CD4-positive, alpha-beta T cell treated with Interleukin-4 for 4 hours (primary cell): ENCODE measurements at regions not wholly inside any gene's neighbourhood (a gene's known extent, or its start where the extent isn't known, plus 50 kb on each side); places are given as distances from the start of the nearest gene placed in this dataset.
"Not testable (repeated sequence)": the region's sequence is repeated elsewhere in the genome, so short reads cannot be mapped to it uniquely, and the experiment has no call there.

ENCODE experiments used
- DNase-seq: peaks from one replicate; pipeline ENCODE4 v3.0.0-alpha.2; 2020

DNA sequence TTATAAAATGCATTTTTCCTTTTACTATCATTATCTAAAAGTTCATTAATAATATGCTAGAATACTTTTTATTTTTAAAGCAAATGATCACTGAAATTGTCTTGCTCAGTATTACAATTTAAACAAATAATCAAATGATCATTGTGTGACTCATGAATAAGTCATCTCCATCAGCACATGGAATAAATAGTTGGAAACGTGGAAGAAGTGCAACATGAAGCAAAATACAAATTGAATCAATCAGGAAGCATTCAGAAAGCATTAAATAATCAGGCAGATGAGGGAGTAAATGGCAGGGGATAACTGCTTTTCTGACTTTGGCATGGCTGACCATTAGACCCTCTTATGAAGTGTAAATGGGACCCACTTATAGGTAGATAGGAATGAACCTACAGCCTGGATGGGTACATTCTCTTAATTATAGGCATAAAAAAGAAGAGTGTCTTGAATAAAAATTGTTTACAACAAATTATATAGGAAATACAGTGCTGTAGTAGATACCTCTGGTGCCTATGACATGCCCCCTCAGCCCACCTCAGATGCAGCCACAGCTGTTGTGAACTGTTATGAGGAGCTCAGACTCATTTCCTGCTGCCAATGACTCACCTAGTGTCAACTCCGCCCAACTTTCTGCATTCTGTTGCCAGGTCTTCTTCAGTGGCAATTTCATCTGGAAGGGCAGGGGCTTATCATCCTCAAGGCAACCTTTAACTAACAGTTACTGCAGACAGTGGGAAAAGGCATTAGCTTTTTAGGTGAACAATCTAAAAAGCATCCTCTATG is 936.0 kb downstream of the TRIB2 start:
- no peak for DNase-seq

DNA sequence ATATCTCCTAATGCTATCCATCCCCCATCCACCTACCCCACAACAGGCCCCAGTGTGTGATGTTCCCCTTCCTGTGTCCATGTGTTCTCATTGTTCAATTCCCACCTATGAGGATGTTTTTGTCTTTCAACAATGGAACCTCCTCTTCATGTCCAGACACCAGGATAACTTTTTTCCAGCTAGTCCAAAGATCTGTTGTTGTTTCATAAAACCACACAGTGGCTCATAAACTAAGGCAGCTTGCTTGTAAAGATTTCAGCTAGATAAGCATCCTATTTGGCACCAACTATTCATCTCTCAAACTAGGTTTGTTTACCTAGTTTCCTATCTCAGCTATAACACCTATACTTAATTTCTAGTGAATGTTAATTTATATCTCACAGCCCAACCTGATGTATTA is 937.7 kb downstream of the TRIB2 start:
- no peak for DNase-seq

DNA sequence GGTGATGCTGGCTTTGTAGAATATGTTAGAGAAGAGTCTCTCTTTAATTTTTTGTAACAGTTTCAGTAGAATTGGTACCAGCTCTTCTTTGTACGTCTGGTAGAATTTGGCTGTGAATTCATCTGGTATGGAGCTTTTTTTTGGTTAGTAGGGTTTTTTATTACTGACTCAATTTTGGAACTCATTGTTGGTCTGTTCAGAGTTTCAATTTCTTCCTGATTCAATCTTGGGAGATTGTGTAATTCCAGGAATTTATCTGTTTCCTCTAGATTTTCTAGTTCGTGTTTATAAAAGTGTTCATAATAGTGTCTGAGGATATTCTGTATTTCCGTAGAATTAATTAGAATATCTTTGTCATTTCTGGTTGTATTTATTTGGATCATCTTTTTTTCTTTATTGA is 943.5 kb downstream of the TRIB2 start:
- no peak for DNase-seq

DNA sequence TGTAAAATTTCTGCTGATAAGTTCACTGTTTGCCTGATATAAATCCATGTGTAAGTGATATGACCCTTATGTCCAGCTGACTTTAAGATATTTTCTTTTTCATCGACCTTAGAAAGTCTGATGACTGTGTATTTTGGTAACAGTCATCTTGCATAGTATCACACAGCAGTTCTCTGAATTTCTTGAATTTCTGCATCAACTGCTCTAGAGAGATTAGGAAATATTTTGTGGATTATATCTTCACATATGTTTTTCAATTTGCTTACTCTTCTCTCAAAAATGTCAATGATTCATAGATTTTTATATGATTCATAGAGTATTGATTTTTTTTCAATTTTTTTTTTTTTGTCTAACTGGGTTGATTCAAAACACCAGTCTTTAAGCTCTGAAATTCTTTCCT is 945.3 kb downstream of the TRIB2 start:
- no peak for DNase-seq

DNA sequence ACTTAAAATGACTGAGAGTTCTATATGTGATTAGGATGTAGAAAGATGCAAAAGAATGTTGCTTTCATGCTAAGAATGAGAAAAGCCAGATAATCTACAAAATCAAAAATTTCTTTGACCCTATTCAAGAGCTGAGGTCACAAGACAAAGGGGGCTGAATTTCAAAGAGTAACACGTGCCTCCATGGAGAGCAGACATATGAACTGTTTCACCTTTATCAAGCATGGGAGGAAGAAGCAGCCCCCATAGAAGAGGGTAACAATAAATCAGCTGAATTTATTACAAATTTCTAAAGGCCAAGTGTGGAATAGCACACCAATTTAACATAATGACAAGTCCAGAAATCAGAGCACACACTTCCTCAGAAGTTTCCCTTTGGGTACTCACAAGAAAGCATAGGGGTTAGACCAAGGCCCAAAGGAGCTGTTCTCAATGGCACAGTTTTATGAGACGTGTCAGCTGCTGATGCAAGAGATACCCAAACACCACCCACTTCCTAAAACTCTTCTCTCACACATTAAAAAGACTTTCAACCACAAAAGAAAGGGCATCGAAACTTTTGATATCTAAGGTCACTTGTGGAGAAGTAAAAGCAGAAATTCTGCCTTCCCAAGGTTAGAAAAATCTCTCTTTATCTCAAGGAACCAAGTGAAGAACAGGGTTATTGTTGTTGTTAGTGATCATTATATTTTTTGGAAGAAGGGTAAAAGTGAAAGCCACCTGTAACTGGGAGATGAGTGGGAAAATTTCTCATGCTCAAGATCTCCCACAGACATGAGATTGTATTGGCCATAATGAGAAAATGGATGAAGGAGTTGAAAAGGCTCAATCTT is 950.1 kb downstream of the TRIB2 start:
- DNase-seq, result no peak

DNA sequence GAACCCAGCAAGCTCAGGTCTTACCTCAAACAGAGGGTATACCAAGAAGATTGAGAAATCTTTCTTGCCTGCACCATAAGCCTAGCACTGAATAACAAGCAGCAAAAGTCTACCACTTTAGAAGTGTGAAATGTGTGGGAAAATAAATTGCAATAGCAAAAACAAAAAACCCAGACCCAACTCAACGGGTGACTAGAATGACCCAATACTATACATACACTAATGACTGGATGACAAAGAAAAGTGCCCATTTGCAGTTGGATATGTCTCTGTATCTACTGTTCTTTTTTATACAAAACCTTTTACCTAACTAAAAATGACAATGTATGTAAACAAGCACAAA is 950.6 kb downstream of the TRIB2 start:
- DNase-seq, result no peak

DNA sequence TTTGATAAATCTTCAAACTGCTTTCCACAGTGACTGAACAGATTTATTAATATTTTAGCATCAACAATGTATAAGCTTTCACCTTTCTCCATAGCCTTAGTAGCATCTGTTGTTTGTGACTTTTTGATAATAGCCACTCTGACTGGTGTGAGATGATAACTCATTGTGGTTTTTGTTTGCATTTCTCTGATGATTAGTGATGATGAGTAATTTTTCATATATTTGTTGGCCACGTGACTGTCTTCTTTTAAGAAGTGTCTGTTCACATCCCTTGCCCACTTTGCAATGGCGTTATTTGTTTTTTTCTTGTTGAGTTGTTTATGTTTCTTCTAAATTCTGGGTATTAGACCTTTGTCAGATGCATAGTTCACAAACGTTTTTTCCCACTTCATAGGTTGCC is 952.9 kb downstream of the TRIB2 start:
- DNase-seq, result no peak

DNA sequence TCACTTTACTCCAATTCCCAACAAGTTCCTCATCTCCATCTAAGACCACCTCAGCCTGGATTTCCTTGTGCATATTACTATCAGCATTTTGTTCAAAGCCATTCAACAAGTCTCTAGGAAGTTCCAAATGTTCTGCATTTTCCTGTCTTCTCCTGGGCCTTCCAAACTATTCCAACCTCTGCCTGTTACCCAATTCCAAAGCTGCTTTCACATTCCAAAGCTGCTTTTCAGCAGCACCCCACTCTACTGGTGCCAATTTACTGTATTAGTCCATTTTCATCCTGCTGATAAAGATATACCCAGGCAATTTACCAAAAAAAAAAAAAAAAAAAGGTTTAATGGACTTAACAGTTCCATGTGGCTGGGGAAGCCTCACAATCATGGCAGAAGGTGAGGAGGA is 957.1 kb downstream of the TRIB2 start:
- not testable (repeated sequence) for DNase-seq

DNA sequence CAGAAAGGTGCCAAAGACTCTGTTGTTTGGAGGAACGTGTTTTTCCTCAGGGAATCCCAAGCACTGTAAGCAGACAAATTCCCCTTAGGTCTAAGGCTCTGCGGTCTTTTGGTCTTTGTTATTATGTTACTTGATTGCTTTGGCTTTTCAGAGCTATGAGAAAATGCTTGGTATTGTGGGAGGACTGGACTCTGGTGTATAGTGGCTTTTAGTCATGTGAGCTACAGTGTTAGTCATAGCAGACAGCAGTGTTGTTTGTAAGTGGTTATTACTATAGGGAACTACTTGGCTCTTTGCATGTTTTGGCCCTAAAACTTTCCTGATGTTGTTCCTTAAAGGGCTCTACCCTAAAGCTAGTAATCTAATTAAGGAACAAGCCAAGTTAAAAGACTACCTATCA is 956.2 kb upstream of the LRATD1 start:
- no peak for DNase-seq

DNA sequence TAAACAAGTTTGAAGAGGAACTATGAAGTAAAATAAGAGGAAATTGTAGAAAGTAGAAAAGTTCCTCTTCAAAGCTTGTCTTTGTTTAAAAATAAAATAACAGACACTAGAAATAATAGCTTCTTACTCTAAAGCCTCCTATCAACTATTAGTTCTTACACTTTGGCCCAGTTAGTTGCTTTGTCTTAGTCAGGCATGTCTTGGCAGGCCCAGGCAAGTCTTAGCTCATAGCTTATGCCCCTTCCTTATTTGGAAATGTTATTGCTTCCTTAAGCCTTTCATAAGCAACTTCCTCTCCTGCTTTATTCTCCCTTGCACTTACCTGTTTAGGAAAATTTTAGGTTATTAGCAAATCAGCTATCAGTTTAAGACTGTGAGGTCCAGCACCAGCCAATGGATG is 950.6 kb upstream of the LRATD1 start:
- DNase-seq, result no peak

DNA sequence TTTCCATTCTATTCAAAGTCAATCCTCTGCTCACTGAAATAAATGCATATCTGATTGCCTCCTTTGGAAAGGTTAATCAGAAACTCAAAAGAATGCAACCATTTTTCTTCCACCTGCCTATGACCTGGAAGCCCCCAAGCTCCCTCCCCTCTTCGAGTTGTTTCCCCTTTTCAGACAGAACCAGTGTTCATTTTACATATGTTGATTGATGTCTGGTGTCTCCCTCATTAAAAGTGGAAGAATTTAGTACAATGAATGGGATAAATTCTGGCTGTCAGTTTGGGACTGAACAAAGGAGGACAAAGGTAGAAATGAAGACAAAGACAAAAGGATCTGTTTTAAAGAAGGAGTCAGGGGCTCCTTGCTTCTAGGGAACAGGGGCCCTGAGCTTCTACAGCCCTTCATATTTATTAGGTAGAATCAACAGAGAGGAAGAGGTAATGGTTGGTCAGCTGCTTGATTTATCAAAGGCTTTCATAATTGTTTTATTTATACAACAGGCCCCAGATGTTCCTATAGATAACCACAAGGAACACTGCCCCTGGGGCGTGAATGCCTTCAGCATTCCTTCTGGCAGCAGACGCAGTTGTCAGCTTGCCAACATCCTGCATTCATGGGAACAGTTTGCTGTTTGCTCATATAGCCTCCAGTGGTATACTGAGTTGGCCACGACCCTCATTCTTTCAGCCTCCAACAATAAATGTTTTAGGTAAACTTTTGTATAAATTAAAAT is 949.8 kb upstream of the LRATD1 start:
- DNase-seq, result no peak

DNA sequence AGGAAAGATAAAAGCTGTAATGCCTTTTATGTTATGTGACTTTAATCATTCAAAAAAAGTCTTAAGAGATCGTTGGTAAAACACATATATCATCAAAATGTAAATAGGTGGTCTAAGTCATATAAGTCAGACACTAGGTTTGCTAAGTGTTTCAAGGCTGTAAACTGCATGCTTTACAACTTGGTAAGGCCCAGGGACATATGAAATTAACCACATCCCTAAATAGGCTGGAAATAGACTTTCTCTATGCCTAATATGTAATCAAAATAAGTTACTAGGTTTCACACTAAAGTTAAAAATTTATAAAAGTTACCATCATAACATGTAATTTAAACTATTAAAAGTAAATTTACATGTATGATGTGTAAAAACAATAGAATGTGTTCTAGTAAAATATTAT is 946.3 kb upstream of the LRATD1 start:
- DNase-seq, result no peak

DNA sequence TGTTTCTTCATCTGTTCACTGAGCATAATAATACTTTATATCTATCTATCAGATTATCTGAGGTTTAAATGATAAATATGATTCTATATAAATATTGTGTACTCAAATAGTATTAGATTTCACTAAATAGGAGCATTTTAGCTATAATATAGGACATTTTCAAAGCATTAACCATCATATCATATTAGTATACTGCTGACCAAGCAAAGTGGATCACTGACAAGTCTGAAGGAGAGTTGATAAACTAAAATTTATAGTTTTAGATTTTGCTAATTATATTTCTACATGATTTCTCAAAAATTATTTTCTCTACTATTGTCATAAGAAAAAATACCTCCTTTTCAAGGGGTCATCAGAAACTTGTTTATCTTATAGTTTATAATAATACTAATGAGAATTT is 937.8 kb upstream of the LRATD1 start:
- no peak for DNase-seq

DNA sequence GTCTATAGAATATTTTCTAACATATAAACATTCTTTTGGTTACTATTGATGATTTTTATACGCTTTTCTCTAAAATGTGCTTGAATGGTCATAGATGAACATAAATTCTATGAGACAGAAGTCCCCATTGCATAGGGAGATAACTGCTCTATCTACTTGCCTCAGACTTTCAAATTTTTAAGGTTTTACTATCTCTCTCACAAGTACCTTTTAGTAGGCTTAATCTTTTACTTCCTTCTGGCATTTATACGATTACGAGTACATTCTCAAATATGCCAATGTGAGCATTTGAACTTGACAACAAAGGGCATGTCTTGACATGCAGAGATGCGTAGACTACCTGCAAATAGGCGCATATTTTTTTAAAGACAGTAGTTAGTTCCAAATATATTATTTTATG is 935.9 kb upstream of the LRATD1 start:
- no peak for DNase-seq

DNA sequence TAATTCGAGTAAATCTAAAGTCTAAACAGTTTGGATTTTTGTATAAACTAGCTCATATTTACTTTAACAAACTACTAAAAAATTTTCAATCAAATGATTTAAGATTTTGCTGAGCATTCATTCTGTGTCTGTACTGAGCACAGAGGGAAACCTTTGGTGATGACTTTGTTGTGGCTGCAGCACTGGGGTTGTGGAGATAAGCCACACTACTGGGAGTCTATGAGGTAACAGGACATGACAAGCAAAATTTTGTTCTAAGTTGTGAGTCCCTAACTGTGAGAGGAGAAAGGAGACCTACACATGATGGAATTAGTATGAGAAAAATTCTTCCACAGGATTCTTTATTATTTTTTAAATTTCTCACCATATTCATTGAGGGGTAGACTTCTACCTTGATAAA is 933.7 kb upstream of the LRATD1 start:
- no peak for DNase-seq

DNA sequence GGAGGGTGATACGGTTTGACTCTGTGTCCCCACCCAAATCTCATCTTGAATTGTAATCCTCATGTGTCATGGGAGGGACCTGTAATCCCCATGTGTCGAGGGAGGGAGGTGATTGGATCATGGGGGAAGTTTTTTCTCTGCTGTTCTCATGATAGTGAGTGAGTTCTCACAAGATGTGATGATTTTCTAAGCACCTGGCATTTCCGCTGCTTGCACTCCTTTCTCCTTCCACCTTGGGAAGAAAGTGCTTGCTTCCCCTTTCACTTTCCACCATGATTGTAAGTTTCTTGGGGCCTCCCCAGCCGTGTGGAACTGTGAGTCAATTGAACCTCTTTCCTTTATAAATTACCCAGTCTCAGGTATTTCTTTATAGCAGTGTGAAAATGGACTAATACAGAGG is 932.6 kb upstream of the LRATD1 start:
- DNase-seq, result not testable (repeated sequence)

DNA sequence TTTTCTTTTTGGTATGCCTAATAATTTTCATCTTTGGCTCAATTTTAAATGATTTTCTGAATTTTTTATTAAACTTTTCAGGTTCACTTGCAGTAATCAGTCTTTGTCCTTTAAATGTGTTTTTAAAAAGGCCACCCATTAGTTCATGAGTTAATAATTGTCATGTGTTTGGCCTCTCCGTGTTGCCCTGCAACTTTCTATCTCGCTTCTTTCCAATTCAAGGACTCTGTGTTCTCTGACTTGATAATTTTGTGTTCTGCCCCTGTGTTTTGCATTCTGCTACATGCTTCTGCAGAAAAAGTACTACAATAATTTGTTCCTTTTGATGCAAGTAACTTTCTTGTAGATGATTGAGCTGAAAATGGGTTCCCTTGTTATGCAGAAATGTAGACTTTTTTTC is 921.4 kb upstream of the LRATD1 start:
- no peak for DNase-seq

DNA sequence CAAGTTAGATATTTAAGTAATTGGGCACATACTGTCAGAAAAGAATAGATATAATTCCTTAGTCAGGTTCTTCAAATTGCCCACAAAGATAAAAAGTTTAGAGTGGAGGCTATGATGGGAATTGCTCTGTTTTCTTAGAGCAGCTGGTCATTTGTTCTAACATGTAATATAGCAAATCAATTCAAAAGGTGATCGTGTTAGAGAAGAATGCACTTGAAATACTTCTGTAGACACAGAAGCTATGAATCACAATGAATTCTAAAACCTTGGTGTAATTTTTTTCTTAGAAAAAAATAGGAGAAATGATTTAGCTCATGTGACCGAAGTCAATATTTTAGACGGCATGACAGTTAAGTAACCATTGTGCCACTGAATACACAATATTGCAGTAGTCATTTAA is 918.1 kb upstream of the LRATD1 start:
- no peak for DNase-seq

DNA sequence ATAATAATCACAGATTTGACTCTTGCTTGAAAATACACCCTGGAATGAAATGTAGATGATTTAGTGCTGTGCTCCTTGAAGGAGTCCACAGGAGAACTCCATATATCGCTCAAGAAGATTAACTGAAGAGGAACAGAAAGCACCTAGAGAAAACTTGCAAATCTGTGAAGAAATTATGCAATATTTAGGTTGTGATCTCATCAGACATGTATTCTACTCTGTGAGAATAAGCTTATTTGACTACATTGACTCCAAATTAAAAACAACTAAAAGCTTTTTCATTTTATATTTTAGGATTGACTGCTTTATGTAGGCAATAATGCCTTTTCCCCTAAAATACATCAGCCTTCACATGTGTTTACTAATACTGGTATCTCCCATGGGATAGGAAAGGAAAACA is 906.6 kb upstream of the LRATD1 start:
- DNase-seq, result no peak

DNA sequence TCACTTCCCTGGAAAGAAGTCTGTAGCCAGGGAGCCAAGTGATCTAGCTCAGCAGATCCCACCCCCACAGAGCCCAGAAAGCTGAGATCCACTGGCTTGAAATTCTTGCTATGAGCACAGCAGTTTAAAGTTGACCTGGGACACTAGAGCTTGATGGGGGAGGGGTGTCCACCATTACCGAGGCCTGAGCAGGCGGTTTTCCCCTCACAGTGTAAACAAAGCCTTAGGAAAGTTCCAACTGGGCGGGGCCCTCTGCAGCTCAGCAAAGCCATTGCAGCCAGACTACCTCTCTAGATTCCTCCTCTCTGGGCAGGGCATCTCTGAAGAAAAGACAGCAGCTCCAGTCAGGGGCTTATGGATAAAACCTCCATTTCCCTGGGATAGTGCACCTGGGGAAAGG is 887.2 kb upstream of the LRATD1 start:
- DNase-seq, result no peak

DNA sequence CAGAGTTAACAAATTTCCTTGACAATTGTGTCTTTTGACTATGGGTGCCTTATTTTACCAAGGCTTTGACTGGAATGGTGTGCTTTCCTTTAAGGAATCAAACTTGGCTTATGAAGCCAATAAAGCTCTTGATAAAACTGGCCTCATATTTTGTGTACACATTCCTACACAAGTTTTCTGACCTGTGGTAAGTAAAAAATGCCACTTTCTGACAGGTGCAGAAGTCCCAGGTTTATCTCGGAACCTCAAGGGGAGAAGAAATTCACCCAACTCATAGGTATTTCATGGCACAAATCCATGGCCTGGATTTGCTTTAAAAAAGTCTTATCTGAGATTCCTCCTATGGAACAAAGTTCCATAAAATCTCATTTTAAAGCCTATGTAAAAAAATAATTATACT is 880.6 kb upstream of the LRATD1 start:
- no peak for DNase-seq

DNA sequence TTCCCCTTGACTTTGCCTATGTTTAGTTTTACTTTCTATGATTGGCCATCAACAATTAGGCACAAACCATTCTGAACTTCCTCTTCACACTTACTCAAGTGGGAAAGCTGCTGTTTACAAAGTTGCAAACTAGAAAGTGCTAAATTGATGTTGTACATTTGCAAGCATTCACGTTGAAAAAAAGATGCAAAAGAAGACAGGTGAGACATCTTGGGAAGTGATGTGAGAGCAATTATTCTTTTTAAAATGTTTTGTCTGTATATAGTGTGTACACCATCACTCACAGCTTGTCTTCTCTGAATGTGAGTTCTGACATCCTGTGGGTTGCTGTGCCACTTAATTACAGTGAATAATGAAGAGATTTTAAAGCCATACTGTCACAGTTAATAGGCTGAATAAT is 874.1 kb upstream of the LRATD1 start:
- DNase-seq, result no peak

DNA sequence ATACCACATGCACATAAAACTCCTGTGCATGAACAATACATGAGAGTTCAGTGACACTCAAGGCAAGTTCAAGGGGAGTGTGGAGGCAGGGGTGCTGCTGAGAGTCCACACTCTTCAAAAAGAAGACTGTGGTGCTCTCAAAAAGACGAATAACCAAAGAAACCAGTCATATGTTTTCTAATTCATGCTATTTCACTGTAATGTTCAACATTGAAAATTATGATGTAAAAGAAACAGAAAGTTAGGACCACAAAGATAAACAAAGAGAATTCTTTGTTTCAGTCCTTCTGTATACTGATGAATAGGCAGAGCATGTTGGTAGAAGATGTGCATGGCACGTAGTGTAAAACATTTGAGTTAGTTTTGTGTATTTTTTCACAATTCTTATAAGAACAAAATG is 864.2 kb upstream of the LRATD1 start:
- DNase-seq, result no peak

DNA sequence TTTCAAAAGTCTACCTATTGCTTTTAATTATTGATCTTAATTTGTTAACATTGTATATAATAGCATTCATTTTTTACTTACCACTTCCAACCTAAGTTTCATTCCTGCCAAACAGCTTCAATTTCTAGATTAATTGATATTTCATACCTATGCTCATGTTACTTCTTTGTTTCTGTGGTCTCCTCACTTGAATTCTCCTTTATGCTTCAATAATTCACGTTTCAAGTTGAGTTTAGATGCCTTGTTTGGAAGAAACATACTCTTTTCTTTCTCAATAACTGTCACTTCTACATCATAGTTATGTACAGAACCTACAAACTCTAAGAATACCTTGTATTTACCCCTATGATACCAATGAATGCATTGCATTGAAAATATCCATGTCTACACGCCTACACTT is 862.2 kb upstream of the LRATD1 start:
- DNase-seq, result no peak
